ENCODE measurements at regions not wholly inside any gene's neighbourhood (a gene's known extent, or its start where the extent isn't known, plus 50 kb on each side); places are given as distances from the start of the nearest gene placed in this dataset.

- WGBS, 2 donors, result 81 to 83% methylated on average over 2 of the region's 2 CpGs
- no peak overlapping the region for H3K4me3 ChIP-seq
- intact Hi-C loops (cut with DNase I), result no loop called here
- H3K36me3 ChIP-seq (replicated peaks in 1 of 2; ENCODE audit: insufficient read depth in 1 of 2, low read depth in 2 of 2), result no peaks in the 10 kb centered on the region
- H3K27ac ChIP-seq, result no peak overlapping the region
- TF ChIP-seq, protein P1, sequence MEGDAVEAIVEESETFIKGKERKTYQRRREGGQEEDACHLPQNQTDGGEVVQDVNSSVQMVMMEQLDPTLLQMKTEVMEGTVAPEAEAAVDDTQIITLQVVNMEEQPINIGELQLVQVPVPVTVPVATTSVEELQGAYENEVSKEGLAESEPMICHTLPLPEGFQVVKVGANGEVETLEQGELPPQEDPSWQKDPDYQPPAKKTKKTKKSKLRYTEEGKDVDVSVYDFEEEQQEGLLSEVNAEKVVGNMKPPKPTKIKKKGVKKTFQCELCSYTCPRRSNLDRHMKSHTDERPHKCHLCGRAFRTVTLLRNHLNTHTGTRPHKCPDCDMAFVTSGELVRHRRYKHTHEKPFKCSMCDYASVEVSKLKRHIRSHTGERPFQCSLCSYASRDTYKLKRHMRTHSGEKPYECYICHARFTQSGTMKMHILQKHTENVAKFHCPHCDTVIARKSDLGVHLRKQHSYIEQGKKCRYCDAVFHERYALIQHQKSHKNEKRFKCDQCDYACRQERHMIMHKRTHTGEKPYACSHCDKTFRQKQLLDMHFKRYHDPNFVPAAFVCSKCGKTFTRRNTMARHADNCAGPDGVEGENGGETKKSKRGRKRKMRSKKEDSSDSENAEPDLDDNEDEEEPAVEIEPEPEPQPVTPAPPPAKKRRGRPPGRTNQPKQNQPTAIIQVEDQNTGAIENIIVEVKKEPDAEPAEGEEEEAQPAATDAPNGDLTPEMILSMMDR (IDR thresholded peaks at IDR 0.05), result no peak
- no peak for TF ChIP-seq POLR2A (IDR thresholded peaks at IDR 0.05)
- no peaks in the 10 kb centered on the region for H3K9me3 ChIP-seq
- no peaks in the 10 kb centered on the region for H3K27me3 ChIP-seq
- no peak for ATAC-seq
- no peaks in the 10 kb centered on the region for H3K4me1 ChIP-seq
- no peak for DNase-seq
Observed at GRCh38 chr14:39726563-39726962, 294.3 kb upstream of the FBXO33 start.

DNA sequence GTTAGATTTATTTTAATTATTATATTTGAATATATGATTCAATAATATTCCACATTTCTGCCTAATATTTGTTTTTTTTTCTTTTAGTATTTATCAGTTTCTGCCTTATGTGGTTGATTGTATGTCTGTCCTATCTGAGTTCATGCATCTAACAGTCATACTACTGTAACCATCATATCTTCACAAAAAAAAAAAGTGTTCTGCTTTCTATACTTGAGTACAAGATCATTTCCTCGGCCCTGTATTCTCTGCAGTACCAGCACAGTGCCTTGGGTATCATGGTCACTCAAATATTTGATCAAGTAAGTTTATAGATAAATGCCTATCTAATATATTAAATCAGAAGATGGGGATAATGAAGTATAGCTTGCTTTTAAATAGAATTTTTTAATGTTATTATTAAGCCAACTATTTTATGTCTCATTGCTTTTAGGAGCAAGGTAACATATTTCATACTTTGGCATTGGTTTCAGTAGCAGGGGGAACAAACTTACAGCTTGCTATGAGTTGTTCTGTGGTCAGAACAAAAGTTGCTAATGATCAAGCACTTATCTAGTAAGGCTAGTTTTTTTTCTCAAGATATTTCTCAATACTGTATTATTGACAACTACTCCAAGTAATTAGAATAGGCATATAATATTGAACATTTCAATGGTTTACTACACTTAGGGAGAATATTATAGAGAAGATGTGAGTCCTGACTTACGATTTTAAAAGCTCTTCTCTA, 290.5 kb upstream of the FBXO33 start:
- no peaks in the 10 kb centered on the region for H3K9me3 ChIP-seq
- no peak overlapping the region for H3K4me3 ChIP-seq
- no peaks in the 10 kb centered on the region for H3K27me3 ChIP-seq
- WGBS, 2 donors, result 56 to 65% methylated on average over 2 of the region's 2 CpGs
- TF ChIP-seq, protein P1 (IDR thresholded peaks at IDR 0.05), result no peak
- TF ChIP-seq POLR2A (IDR thresholded peaks at IDR 0.05), result no peak
- no peaks in the 10 kb centered on the region for H3K36me3 ChIP-seq (replicated peaks in 1 of 2; ENCODE audit: insufficient read depth in 1 of 2, low read depth in 2 of 2)
- DNase-seq (no peak), ATAC-seq (no peak)
- intact Hi-C loops (cut with DNase I), result no loop called here
- H3K4me1 ChIP-seq, result no peaks in the 10 kb centered on the region
- no peak overlapping the region for H3K27ac ChIP-seq

- Histone ChIP-seq H3K9me3 (no peaks in the 10 kb centered on the region), H3K4me1 (no peaks in the 10 kb centered on the region), H3K36me3 (replicated peaks in 1 of 2; ENCODE audit: insufficient read depth in 1 of 2, low read depth in 2 of 2) (no peaks in the 10 kb centered on the region), H3K4me3 (no peak overlapping the region), H3K27ac (no peak overlapping the region), H3K27me3 (no peaks in the 10 kb centered on the region)
- ATAC-seq (no peak), DNase-seq (no peak)
- WGBS, 2 donors, result 69 to 70% methylated on average over 3 of the region's 3 CpGs
- intact Hi-C loops (cut with DNase I), result no loop called here
- TF ChIP-seq POLR2A (IDR thresholded peaks at IDR 0.05), result no peak
Observed at GRCh38 chr14:39716987-39717570, 284.8 kb upstream of the FBXO33 start.

GRCh38 chr14:39712293-39712999, 280.2 kb upstream of the FBXO33 start:
- no peak for ATAC-seq
- no peak for DNase-seq
- Histone ChIP-seq H3K4me1 (no peaks in the 10 kb centered on the region), H3K27ac (no peak overlapping the region), H3K9me3 (no peaks in the 10 kb centered on the region), H3K4me3 (no peak overlapping the region), H3K27me3 (no peaks in the 10 kb centered on the region), H3K36me3 (replicated peaks in 1 of 2; ENCODE audit: insufficient read depth in 1 of 2, low read depth in 2 of 2) (no peaks in the 10 kb centered on the region)
- TF ChIP-seq, protein P1 (IDR thresholded peaks at IDR 0.05), result no peak
- TF ChIP-seq POLR2A (IDR thresholded peaks at IDR 0.05), result no peak
- intact Hi-C loops (cut with DNase I), result no loop called here
- 46 to 61% methylated on average over 1 of the region's 1 CpG for WGBS, 2 donors

GRCh38 chr14:39704594-39704993, 272.4 kb upstream of the FBXO33 start:
- Histone ChIP-seq H3K9me3 (no peaks in the 10 kb centered on the region), H3K36me3 (replicated peaks in 1 of 2; ENCODE audit: insufficient read depth in 1 of 2, low read depth in 2 of 2) (no peaks in the 10 kb centered on the region), H3K4me1 (no peaks in the 10 kb centered on the region), H3K4me3 (no peak overlapping the region), H3K27me3 (no peaks in the 10 kb centered on the region), H3K27ac (no peak overlapping the region)
- no peak for ATAC-seq
- 31 to 37% methylated on average over 2 of the region's 2 CpGs for WGBS, 2 donors
- intact Hi-C loops (cut with DNase I), result no loop called here
- DNase-seq, result no peak
- TF ChIP-seq, protein P1 (IDR thresholded peaks at IDR 0.05), result no peak
- no peak for TF ChIP-seq POLR2A (IDR thresholded peaks at IDR 0.05)
